Endothelial cell of umbilical vein (primary cell): ENCODE measurements at regions not wholly inside any gene's neighbourhood (a gene's known extent, or its start where the extent isn't known, plus 50 kb on each side); places are given as distances from the start of the nearest gene placed in this dataset.

Experiments
- BruUV-seq: library from RNA; stranded (reverse); fragments of 400-500 nt; replicated peaks from 2 replicates; lab custom pipeline; 2021; lab: Mats Ljungman, UMichigan
- CTCF ChIA-PET: fragments of 300-600, 350-600 bp; sonication (Branson Sonifier 250); formaldehyde crosslinking; loops from one replicate; lab custom pipeline; 2021; ENCODE audit warnings: antibody characterized with exemption, inconsistent platforms; lab: Charles Lee
- POLR2A ChIA-PET: fragments of 300-600, 350-600 bp; sonication (Branson Sonifier 250); formaldehyde crosslinking; loops from one replicate; lab custom pipeline; 2021; ENCODE audit warnings: antibody characterized with exemption, inconsistent platforms; lab: Charles Lee
- DNase-seq: peaks from one replicate; pipeline ENCODE4 v3.0.0-alpha.2; 2011; ENCODE audit warnings: low read depth, low spot score
- FAIRE-seq: peaks from 2 replicates; lab custom pipeline; 2011; peaks lifted over from hg19 to GRCh38; lab: Jason Lieb, UNC
- H2AFZ ChIP-seq: 2 replicates; pipeline ENCODE4 v1.6.0; 2012; ENCODE audit warnings: low read depth, low read length, control low read depth, inconsistent platforms
- H3K27ac ChIP-seq: 2 replicates; pipeline ENCODE4 v1.5.1; 2011; ENCODE audit warnings: low read depth, mild to moderate bottlenecking, control low read depth, low read length, moderate library complexity; ENCODE audit not compliant: insufficient read depth
- H3K27me3 ChIP-seq, 2 experiments: 2 replicates each; pipeline versions ENCODE4 v1.6.0 to v1.6.1; 2011; ENCODE audit warnings: low read length in 2 of 2, mixed read lengths in 1 of 2; ENCODE audit not compliant: control insufficient read depth in 2 of 2, insufficient read depth in 2 of 2
- H3K36me3 ChIP-seq, 2 experiments: 2 replicates in 1 of 2; 3 replicates in 1 of 2; pipeline ENCODE4 v1.5.1; 2011; ENCODE audit warnings: low read length in 2 of 2, mild to moderate bottlenecking in 1 of 2, moderate library complexity in 1 of 2; ENCODE audit not compliant: control insufficient read depth in 2 of 2, insufficient read depth in 2 of 2; ENCODE audit errors: extremely low read depth in 1 of 2
- H3K4me1 ChIP-seq: 3 replicates; pipeline ENCODE4 v1.5.1; 2011; ENCODE audit warnings: mild to moderate bottlenecking, low read length; ENCODE audit not compliant: control insufficient read depth, insufficient read depth; ENCODE audit errors: extremely low read depth
- H3K4me2 ChIP-seq: 2 replicates; pipeline ENCODE4 v1.6.1; 2011; ENCODE audit warnings: low read length, control low read depth, mixed read lengths; ENCODE audit not compliant: insufficient read depth
- H3K4me3 ChIP-seq, 3 experiments: fragments of 200-600 bp in 1 of 3; sonication (generic), shearing (Covaris generic) in 1 of 3; replicated peaks in 1 of 3; 2 replicates each; pipeline ENCODE4 v1.5.1; 2011 to 2016; ENCODE audit warnings: control low read depth in 3 of 3, low read length in 3 of 3, mild to moderate bottlenecking in 2 of 3, inconsistent platforms in 1 of 3, low read depth in 1 of 3, moderate library complexity in 1 of 3; ENCODE audit not compliant: insufficient read depth in 1 of 3
- H3K79me2 ChIP-seq: 2 replicates; pipeline ENCODE4 v1.6.0; 2012; ENCODE audit warnings: low read length, inconsistent platforms; ENCODE audit not compliant: control insufficient read depth, insufficient read depth
- H3K9ac ChIP-seq: replicated peaks from 2 replicates; pipeline ENCODE3; 2011; ENCODE audit warnings: low read length, control low read depth; ENCODE audit not compliant: insufficient read depth; ENCODE audit errors: extremely low read depth
- H3K9me1 ChIP-seq: replicated peaks from 3 replicates; pipeline ENCODE4 v1.6.0; 2011; ENCODE audit warnings: mild to moderate bottlenecking, low read length; ENCODE audit not compliant: control insufficient read depth, insufficient read depth; ENCODE audit errors: extremely low read depth
- H3K9me3 ChIP-seq: replicated peaks from 2 replicates; pipeline ENCODE4 v1.5.1; 2012; ENCODE audit warnings: low read length, inconsistent platforms; ENCODE audit not compliant: control insufficient read depth, insufficient read depth
- H4K20me1 ChIP-seq: replicated peaks from 2 replicates; pipeline ENCODE3; 2011; ENCODE audit warnings: mild to moderate bottlenecking, low read length; ENCODE audit not compliant: control insufficient read depth, insufficient read depth; ENCODE audit errors: extremely low read depth
- EZH2 ChIP-seq: IDR thresholded peaks from 2 replicates; pipeline ENCODE4 v1.6.1; 2012; ENCODE audit warnings: borderline replicate concordance, low read depth, mild to moderate bottlenecking, moderate library complexity, low read length, inconsistent platforms; ENCODE audit not compliant: severe bottlenecking
- FOS ChIP-seq: IDR thresholded peaks from 2 replicates; pipeline ENCODE4 v1.6.1; 2011; ENCODE audit warnings: mild to moderate bottlenecking, low read length, moderate library complexity, borderline replicate concordance; ENCODE audit not compliant: insufficient read depth
- GATA2 ChIP-seq: IDR thresholded peaks from 2 replicates; pipeline ENCODE4 v1.7.0; 2011; ENCODE audit warnings: low read depth, mild to moderate bottlenecking, moderate library complexity, mixed read lengths, low read length; ENCODE audit not compliant: insufficient read length, insufficient read depth
- JUN ChIP-seq: IDR thresholded peaks from 2 replicates; pipeline ENCODE4 v1.6.1; 2011; ENCODE audit warnings: borderline replicate concordance, low read depth; ENCODE audit not compliant: insufficient read length, insufficient read depth
- MYC ChIP-seq: IDR thresholded peaks from one replicate; pipeline ENCODE4 v1.6.1; 2011; ENCODE audit warnings: mild to moderate bottlenecking, low read depth, low read length
- POLR2A ChIP-seq: IDR thresholded peaks from 2 replicates; pipeline ENCODE4 v1.6.1; 2012; ENCODE audit warnings: low read depth, mild to moderate bottlenecking, control low read depth, low read length
- POLR2AphosphoS5 ChIP-seq: IDR thresholded peaks from 2 replicates; pipeline ENCODE4 v1.6.1; 2012; ENCODE audit warnings: low read depth, mild to moderate bottlenecking, control low read depth, low read length, moderate library complexity; ENCODE audit not compliant: insufficient read depth
- dilution Hi-C: fragments of 300-500 bp; cut with MboI; formaldehyde crosslinking; loops from one replicate; pipeline ENCODE4 v1.15.0; 2019; ENCODE audit warnings: low sequenced_read_pairs; ENCODE audit not compliant: extremely low pct_ligation_motif_present
- intact Hi-C: fragments of 100-400 bp; cut with micrococcal nuclease; formaldehyde crosslinking; loops from one replicate; pipeline ENCODE4 v1.10.0; 2022
- TF ChIP-seq, protein P1 (sequence below), 2 donors: IDR thresholded peaks; 1 replicate in 1 of 2; 2 replicates in 1 of 2; pipeline ENCODE4 v1.5.1; 2011; ENCODE audit warnings: low read length in 2 of 2, mild to moderate bottlenecking in 2 of 2, moderate library complexity in 2 of 2, control low read depth in 1 of 2, inconsistent platforms in 1 of 2, low read depth in 1 of 2; ENCODE audit not compliant: insufficient read depth in 1 of 2; ENCODE audit errors: extremely low read depth in 1 of 2
- TF ChIP-seq, protein P2 (sequence below): IDR thresholded peaks from 2 replicates; pipeline ENCODE4 v1.6.1; 2011; ENCODE audit not compliant: insufficient read depth, insufficient read length

DNA sequence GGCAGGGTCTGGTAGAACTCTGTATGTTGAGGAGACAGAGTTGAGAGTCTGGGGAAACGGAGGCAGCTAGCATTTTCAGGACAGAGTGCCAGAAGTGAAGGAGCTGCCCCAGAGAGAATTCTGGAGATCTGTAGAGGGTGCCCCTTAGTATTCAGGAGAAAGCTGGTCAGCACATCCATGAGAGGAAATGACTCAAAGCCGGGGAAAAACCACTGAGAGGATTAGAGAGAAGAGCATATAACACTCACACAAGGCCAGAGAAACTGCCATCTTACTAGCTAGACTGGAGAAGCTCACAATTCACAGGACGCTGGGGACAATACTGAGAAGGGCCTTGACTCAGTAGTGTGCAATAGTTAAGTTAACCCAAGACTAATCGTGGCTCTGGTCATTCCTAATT, 75.7 kb upstream of the DPPA4 start:
- Histone ChIP-seq H4K20me1 (no peaks in the 10 kb centered on the region), H3K27ac (no peak overlapping the region), H3K79me2 (no peaks in the 10 kb centered on the region), H3K4me1 (no peaks in the 10 kb centered on the region), H3K36me3 (no peaks in the 10 kb centered on the region), H2AFZ (no peak overlapping the region), H3K9me3 (peaks cover 4% of the 10 kb centered on the region), H3K4me2 (no peak overlapping the region), H3K27me3 (no peaks in the 10 kb centered on the region), H3K4me3 (no peak overlapping the region), H3K9ac (no peak overlapping the region), H3K9me1 (no peaks in the 10 kb centered on the region)
- intact Hi-C loops = no loop called here
- TF ChIP-seq POLR2AphosphoS5 (no peak), FOS (no peak), JUN (no peak), GATA2 (no peak), POLR2A (no peak), EZH2 (no peak), MYC (no peak)
- TF ChIP-seq, protein P1, sequence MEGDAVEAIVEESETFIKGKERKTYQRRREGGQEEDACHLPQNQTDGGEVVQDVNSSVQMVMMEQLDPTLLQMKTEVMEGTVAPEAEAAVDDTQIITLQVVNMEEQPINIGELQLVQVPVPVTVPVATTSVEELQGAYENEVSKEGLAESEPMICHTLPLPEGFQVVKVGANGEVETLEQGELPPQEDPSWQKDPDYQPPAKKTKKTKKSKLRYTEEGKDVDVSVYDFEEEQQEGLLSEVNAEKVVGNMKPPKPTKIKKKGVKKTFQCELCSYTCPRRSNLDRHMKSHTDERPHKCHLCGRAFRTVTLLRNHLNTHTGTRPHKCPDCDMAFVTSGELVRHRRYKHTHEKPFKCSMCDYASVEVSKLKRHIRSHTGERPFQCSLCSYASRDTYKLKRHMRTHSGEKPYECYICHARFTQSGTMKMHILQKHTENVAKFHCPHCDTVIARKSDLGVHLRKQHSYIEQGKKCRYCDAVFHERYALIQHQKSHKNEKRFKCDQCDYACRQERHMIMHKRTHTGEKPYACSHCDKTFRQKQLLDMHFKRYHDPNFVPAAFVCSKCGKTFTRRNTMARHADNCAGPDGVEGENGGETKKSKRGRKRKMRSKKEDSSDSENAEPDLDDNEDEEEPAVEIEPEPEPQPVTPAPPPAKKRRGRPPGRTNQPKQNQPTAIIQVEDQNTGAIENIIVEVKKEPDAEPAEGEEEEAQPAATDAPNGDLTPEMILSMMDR (IDR thresholded peaks at IDR 0.05; ENCODE audit: extremely low read depth in 1 of 2, insufficient read depth in 1 of 2, low read depth in 1 of 2, low read length in 2 of 2) = no peak
- TF ChIP-seq, protein P2, sequence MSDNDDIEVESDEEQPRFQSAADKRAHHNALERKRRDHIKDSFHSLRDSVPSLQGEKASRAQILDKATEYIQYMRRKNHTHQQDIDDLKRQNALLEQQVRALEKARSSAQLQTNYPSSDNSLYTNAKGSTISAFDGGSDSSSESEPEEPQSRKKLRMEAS = no peak
- no peak for DNase-seq
- no peak for FAIRE-seq
- CTCF ChIA-PET = no interaction called here
- BruUV-seq = no TSS peak
- dilution Hi-C loops = no loop called here
- POLR2A ChIA-PET = no interaction called here
